ENCODE measurements at regions not wholly inside any gene's neighbourhood (a gene's known extent, or its start where the extent isn't known, plus 50 kb on each side); places are given as distances from the start of the nearest gene placed in this dataset.

- no peaks in the 10 kb centered on the region for H3K4me1 ChIP-seq
- no peak overlapping the region for H3K4me3 ChIP-seq
- intact Hi-C loops (cut with DNase I), result no loop called here
- no peak for TF ChIP-seq POLR2A (IDR thresholded peaks at IDR 0.05)
- no peak for TF ChIP-seq CTCF (IDR thresholded peaks at IDR 0.05)
- no peak for TF ChIP-seq POLR2AphosphoS5 (IDR thresholded peaks at IDR 0.05; ENCODE audit: insufficient read depth in 1 of 2, low read depth in 1 of 2)
- DNase-seq (ENCODE audit: extremely low spot score in 2 of 2), result no peak
- no peaks in the 10 kb centered on the region for H3K9me3 ChIP-seq
- H3K27me3 ChIP-seq, result no peaks in the 10 kb centered on the region
- H3K27ac ChIP-seq, result no peak overlapping the region
- H3K36me3 ChIP-seq, result no peaks in the 10 kb centered on the region
These were observed 382.7 kb downstream of the SFMBT2 start for GRCh38 chr10:7027913-7028808.

- Histone ChIP-seq H3K27me3 (no peaks in the 10 kb centered on the region), H3K4me1 (no peaks in the 10 kb centered on the region), H3K9me3 (no peaks in the 10 kb centered on the region), H3K36me3 (no peaks in the 10 kb centered on the region), H3K27ac (no peak overlapping the region), H3K4me3 (no peak overlapping the region)
- intact Hi-C loops (cut with DNase I), result no loop called here
- no peak for DNase-seq (ENCODE audit: extremely low spot score in 2 of 2)
- TF ChIP-seq CTCF (IDR thresholded peaks at IDR 0.05) (no peak), POLR2AphosphoS5 (IDR thresholded peaks at IDR 0.05; ENCODE audit: insufficient read depth in 1 of 2, low read depth in 1 of 2) (no peak), POLR2A (IDR thresholded peaks at IDR 0.05) (no peak)
These were observed 383.5 kb downstream of the SFMBT2 start for GRCh38 chr10:7027237-7027912.

GRCh38 chr10:7026818-7027217, 384.0 kb downstream of the SFMBT2 start:
- no peaks in the 10 kb centered on the region for H3K36me3 ChIP-seq
- no peak overlapping the region for H3K4me3 ChIP-seq
- no peaks in the 10 kb centered on the region for H3K4me1 ChIP-seq
- H3K9me3 ChIP-seq, result no peaks in the 10 kb centered on the region
- intact Hi-C loops (cut with DNase I), result no loop called here
- no peaks in the 10 kb centered on the region for H3K27me3 ChIP-seq
- no peak overlapping the region for H3K27ac ChIP-seq
- DNase-seq (ENCODE audit: extremely low spot score in 2 of 2), result no peak
- TF ChIP-seq CTCF (IDR thresholded peaks at IDR 0.05) (no peak), POLR2A (IDR thresholded peaks at IDR 0.05) (no peak), POLR2AphosphoS5 (IDR thresholded peaks at IDR 0.05; ENCODE audit: insufficient read depth in 1 of 2, low read depth in 1 of 2) (no peak)

GRCh38 chr10:7025296-7025695, 385.5 kb downstream of the SFMBT2 start:
- H3K27me3 ChIP-seq, result no peaks in the 10 kb centered on the region
- no peak overlapping the region for H3K27ac ChIP-seq
- TF ChIP-seq POLR2AphosphoS5 (IDR thresholded peaks at IDR 0.05; ENCODE audit: insufficient read depth in 1 of 2, low read depth in 1 of 2), result no peak
- no peak for TF ChIP-seq POLR2A (IDR thresholded peaks at IDR 0.05)
- TF ChIP-seq CTCF (IDR thresholded peaks at IDR 0.05), result no peak
- no peak for DNase-seq (ENCODE audit: extremely low spot score in 2 of 2)
- H3K9me3 ChIP-seq, result no peaks in the 10 kb centered on the region
- no peak overlapping the region for H3K4me3 ChIP-seq
- H3K4me1 ChIP-seq, result no peaks in the 10 kb centered on the region
- intact Hi-C loops (cut with DNase I), result no loop called here
- no peaks in the 10 kb centered on the region for H3K36me3 ChIP-seq

GRCh38 chr10:7015457-7015856, 395.4 kb downstream of the SFMBT2 start:
- H3K36me3 ChIP-seq, result no peaks in the 10 kb centered on the region
- DNase-seq (ENCODE audit: extremely low spot score in 2 of 2), result no peak
- intact Hi-C loops (cut with DNase I), result no loop called here

More at GRCh38 chr10:7015457-7015856, 395.4 kb downstream of the SFMBT2 start:
- H3K9me3 ChIP-seq, result no peaks in the 10 kb centered on the region
- no peak overlapping the region for H3K4me3 ChIP-seq
- no peak overlapping the region for H3K27ac ChIP-seq
- H3K27me3 ChIP-seq, result no peaks in the 10 kb centered on the region
- TF ChIP-seq POLR2AphosphoS5 (IDR thresholded peaks at IDR 0.05; ENCODE audit: insufficient read depth in 1 of 2, low read depth in 1 of 2), result no peak
- no peak for TF ChIP-seq POLR2A (IDR thresholded peaks at IDR 0.05)
- TF ChIP-seq CTCF (IDR thresholded peaks at IDR 0.05), result no peak
- H3K4me1 ChIP-seq, result no peaks in the 10 kb centered on the region

Data from vagina (tissue), 2 donors.